HG03039 (cell line): ENCODE measurements at regions not wholly inside any gene's neighbourhood (a gene's known extent, or its start where the extent isn't known, plus 50 kb on each side); places are given as distances from the start of the nearest gene placed in this dataset.

Source experiments
- ATAC-seq: cut with Tn5 transposase; IDR thresholded peaks from one replicate; pipeline ENCODE4 v1.9.1; 2021; ENCODE audit warnings: mild to moderate bottlenecking, moderate library complexity; ENCODE audit not compliant: unreplicated experiment

DNA sequence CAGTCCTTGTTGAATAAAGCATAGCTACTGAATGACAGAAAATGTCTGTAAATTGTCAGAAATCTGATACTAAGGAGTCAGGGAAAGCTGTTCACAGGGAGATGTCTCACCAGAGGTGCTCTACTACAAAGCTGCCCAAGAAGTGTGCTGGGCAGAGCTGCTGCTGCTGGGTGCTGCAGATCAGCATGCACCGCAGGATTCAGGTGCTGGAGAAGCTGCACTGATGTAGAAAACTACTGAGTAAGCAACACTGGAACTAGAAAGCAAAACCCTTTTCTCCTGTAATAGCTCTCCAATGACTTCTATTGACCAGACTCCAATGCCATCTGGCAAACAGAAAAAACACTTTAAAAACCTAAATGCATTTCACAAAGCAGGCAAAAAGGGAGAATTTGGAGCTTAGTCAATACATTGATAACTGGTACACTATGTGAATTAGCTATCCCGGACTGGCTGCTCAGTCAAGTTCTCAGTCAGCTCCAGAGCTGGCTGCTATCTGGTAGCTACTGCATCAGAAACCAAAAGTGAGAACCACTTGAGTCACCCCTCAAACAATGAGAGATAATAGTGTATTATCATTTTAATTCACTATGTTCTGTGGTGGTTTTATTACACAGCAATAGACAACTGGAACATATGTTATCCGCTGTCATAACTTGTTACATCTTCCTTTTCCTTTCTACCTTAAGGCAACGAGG, 493.1 kb downstream of the CPS1 start:
- no peak for ATAC-seq

- ATAC-seq, result no peak
Measured at GRCh38 chr2:211055438-211055837, 499.0 kb downstream of the CPS1 start.

DNA sequence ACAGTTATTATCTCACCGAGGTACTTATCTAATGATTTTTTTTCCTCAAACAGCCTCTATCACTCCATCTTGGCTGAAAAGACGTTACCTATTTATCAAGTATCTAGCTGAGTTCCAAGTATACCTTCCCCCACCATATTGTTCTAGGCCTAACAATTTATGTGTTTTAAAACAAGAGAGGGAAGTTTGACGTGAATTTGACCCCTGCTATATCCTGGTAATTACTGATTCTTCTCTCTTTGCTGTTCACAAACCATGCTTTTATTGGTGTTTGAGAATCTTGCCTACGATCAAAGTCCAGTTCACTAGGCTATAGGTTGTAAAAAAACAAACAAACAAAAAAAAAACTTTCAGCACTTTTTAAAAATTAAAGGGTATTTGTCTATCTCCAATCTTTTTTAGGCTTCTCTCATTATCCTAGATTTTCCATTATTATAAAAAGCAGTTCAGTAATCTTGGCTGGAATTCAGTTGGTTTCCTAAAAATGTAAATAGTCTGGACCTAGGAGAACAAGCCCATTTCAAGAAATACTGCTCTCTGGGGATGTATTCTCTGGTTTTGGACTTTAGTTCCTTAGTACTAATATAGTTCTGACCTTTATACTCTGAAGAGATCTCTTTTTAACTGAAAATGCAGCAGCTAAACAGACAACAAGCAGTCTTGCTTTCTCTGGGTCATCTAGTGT, 505.4 kb downstream of the CPS1 start:
- no peak for ATAC-seq

- ATAC-seq, result no peak
Measured at GRCh38 chr2:211062297-211062612, 505.9 kb downstream of the CPS1 start.

GRCh38 chr2:211067029-211067428, 510.6 kb downstream of the CPS1 start:
- ATAC-seq, result no peak

- ATAC-seq, result no peak
Measured at GRCh38 chr2:211068108-211068780, 511.8 kb downstream of the CPS1 start.

GRCh38 chr2:211070547-211070946, 514.1 kb downstream of the CPS1 start:
- ATAC-seq, result no peak

GRCh38 chr2:211077216-211077767, 520.9 kb downstream of the CPS1 start:
- ATAC-seq, result no peak

DNA sequence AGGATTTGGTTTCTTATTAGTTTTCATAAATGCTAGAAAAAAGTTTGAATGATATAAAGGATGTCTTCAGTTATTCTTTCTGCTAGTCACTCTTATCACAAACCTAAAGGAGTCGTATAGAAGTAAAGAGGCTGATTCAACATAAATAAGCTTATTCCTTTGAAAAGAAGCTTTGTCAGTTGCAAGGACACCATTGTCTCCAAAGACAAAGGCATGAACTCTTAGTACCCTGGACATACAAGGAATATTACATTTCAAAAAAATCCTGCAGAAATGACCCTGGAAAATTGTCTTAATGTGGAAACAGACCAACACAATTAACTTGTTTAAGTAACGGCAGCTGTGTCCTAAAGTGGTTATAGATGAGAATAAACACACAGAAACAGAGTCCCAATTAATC, 528.0 kb downstream of the CPS1 start:
- no peak for ATAC-seq

DNA sequence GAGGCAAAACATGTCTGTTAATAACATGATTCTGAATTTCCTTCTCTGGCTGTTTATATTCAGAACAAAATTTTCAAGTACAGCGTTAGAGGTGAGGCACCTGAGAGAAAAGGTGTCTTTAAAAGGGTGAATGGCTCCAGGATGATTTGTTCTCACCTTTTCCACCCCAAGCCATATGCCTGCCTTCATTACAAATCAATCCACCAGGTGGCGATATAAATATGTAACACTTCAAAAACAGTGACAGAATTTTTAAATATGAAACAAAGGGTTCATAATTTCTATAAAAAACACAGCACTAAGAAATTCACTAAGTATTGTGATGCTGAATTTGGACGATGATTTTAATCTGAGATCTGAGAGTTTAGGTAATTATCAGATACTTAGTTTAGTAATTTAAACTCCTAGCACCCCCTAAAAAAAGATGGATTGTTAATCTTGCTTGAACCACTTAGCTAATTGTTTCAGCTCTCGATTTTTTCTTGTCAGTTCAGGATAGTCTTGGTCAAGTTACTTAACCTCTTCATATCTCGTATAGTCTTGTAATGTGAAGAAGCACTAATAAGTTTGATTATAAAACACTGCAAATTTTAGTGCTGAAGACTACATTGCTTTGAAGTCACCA, 528.8 kb downstream of the CPS1 start:
- peak; percentile 70 for ATAC-seq

GRCh38 chr2:211086049-211086448, 529.6 kb downstream of the CPS1 start:
- no peak for ATAC-seq

DNA sequence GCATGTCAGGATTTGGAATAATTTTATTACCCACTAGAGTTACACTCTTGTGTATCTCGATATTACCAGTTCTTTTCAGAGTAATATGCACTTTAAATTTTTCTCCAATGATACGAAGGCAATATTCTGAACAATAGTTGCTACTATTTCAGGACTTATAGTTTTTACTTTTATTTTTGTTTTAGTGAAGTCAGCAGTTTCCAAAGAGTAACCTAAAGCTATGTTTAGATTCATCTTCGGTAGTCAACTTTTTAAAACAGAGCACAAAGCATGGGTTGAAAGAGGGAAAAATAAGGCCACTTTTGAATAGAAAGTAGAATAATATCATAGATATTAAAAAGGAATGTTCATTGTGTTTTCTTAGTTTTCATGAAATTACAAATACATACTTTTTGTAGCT, 532.7 kb downstream of the CPS1 start:
- ATAC-seq, result no peak

- ATAC-seq, result no peak
Measured at GRCh38 chr2:211093743-211094303, 537.4 kb downstream of the CPS1 start.

GRCh38 chr2:211103989-211104388, 547.6 kb downstream of the CPS1 start:
- no peak for ATAC-seq

DNA sequence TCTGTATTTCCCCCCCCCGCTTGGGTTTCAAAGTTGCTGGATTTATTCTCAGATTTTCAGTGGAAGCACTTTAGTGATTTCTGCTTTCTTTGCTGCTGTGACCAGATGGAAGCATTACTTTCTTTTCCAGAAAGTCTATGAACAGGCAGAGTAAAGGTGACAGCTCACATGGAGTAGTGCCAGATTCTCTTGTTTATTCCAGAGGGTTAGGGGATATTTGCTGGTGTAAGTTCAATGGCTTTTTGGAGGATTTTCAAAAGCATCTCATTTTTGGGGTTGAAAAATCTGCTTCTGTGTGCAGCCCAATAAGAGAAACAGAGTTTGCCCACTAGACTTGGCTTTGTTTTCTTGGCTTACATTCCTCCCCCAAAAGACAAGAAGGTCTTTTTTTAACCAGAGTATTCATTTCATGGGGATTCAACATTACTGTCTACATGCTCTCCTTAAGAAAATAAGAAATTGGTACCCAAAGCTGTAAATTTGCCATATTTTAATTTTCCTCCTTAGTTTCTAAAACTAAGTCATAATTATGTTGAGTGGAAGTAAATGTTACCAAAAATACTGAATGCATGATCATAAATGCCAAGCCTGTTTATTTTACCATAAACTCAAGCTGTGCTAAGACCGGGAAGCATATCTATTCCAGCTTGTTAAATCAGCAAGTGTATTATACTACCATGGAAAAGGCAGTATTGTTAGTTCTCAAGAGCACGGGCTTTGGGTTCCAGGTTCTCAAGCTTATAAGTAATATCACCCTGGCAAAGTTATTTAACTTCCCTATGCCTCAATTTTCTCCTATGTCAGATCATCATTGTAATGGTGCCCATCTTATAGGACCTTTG, 557.2 kb downstream of the CPS1 start:
- ATAC-seq, result no peak

DNA sequence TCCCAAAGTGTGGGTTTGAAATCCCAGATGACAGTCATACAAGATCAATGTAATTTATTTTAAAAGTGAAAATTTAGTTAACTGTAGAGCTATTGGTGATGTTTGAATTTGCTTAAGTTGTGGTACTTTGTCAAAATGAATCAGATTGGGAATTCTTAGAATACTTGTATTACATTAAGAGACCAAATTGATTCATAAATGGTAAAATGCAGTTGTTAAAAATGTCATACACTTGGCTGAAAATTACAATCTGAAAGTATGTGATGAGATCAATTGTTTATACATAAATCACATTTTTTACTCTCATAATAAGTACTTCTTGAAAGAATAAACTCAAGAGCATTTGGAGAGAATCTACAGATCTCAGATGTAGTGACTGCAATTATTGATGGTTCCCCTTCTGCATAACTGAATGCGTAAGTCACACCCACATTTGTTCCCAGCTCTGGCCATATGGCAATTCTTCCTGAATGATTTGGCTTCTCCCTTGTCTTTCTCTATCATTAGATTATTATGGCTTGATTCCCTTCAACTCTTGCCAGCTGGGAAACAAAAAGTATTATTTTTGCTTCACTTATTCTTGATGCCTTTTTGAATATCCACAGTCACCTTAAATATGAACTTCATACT, 558.5 kb downstream of the CPS1 start:
- no peak for ATAC-seq

- ATAC-seq, result no peak
Measured at GRCh38 chr2:211117026-211117425, 560.6 kb downstream of the CPS1 start.

DNA sequence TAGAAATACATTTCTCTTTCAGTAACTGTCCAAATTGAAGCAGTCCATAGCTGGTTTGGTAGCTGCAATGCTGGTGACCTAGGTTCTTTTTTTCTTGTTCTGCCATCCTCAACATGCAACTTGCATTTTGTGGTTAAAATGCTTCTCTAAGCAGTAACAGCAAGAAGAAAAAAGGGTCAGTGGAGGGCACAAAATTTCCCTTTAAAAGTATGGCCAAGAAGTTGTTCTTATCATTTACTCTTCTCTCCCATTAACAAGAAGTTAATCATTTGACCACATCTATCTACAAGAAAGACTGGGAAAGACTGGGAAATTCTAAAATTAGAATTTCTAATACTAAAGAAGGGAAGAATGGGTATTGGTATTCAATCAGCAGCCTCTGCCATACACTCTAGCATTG, 569.9 kb downstream of the CPS1 start:
- no peak for ATAC-seq

DNA sequence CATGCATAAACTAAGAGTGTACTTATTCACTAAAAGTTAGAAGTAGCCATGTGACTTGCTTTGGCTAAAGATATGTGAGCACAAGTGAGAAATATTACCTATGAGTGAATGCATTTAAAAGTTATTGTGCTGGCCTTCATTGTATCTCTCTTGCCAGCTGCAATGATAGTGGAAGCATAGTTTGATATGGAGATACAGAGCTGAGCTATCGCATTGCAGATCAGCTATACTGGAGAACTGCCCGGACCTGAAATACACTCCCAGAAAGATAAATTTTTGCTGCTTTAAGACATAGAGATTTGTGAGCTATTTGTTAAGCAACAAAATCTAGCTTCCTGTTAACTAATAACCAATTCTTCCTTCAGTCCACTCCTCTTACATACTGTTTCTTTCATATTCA, 571.1 kb downstream of the CPS1 start:
- ATAC-seq, result no peak

DNA sequence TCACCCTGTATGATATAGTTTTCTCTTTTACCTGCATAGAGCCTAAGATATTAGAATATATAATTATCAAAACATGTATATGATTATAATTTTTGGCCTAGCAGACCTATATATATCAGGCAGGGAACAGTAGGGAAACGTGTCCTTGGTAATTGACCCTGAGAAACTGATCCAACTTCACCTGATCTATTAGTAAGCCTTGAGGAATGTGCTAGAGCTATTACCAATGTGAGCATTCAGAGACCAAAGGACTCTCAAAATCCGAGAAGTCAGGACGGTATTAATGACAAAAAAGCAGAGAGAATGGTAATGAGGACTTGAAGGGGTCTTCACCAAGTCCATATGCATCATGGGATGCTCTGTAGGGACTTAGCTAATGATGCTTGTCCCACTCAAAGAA, 571.9 kb downstream of the CPS1 start:
- no peak for ATAC-seq
